GM12872 (cell line): ENCODE measurements at regions not wholly inside any gene's neighbourhood (a gene's known extent, or its start where the extent isn't known, plus 50 kb on each side); places are given as distances from the start of the nearest gene placed in this dataset.

Experiments
- CTCF ChIP-seq: IDR thresholded peaks from 3 replicates; pipeline ENCODE4 v1.5.1; 2011; ENCODE audit warnings: low read depth, mild to moderate bottlenecking, low read length, moderate library complexity; ENCODE audit not compliant: insufficient read depth

- TF ChIP-seq CTCF = no peak
Observed at GRCh38 chr3:165503825-165504224, 307.6 kb upstream of the SLITRK3 start.

GRCh38 chr3:165503346-165503745 is 307.2 kb upstream of the SLITRK3 start:
- no peak for TF ChIP-seq CTCF

- no peak for TF ChIP-seq CTCF
Observed at GRCh38 chr3:165502707-165503106, 306.5 kb upstream of the SLITRK3 start.

- TF ChIP-seq CTCF = no peak
Observed at GRCh38 chr3:165491487-165491886, 295.3 kb upstream of the SLITRK3 start.

GRCh38 chr3:165476399-165477060 is 280.3 kb upstream of the SLITRK3 start:
- no peak for TF ChIP-seq CTCF

- no peak for TF ChIP-seq CTCF
Observed at GRCh38 chr3:165466856-165467255, 270.7 kb upstream of the SLITRK3 start.

GRCh38 chr3:165464736-165465135 is 268.6 kb upstream of the SLITRK3 start:
- no peak for TF ChIP-seq CTCF
